Kidney (tissue), 13 donors: ENCODE measurements at regions not wholly inside any gene's neighbourhood (a gene's known extent, or its start where the extent isn't known, plus 50 kb on each side); places are given as distances from the start of the nearest gene placed in this dataset.

Experiments
- DNase-seq, 5 donors: peaks; one replicate each; pipeline ENCODE4 v3.0.0-alpha.2; 2013 to 2020
- FAIRE-seq: peaks from 2 replicates; lab custom pipeline; 2012; peaks lifted over from hg19 to GRCh38; lab: Jason Lieb, UNC
- H3K27ac ChIP-seq, 2 donors: one replicate each; pipeline ENCODE4 v1.7.0; 2013; ENCODE audit warnings: low read depth in 2 of 2, low read length in 2 of 2, inconsistent platforms in 1 of 2
- H3K27me3 ChIP-seq: one replicate; pipeline ENCODE4 v1.7.1; 2013; ENCODE audit warnings: low read length, inconsistent platforms; ENCODE audit not compliant: control insufficient read depth, insufficient read depth
- H3K36me3 ChIP-seq, 3 donors: one replicate each; pipeline versions ENCODE4 v1.7.0 to v1.7.1; 2013; ENCODE audit warnings: low read length in 3 of 3, control low read depth in 1 of 3, inconsistent platforms in 1 of 3; ENCODE audit not compliant: insufficient read depth in 3 of 3, control insufficient read depth in 2 of 3
- H3K4me1 ChIP-seq, 3 donors: one replicate each; pipeline versions ENCODE4 v1.7.0 to v1.7.1; 2013; ENCODE audit warnings: low read length in 3 of 3, inconsistent platforms in 1 of 3, low read depth in 1 of 3; ENCODE audit not compliant: control insufficient read depth in 2 of 3, insufficient read depth in 2 of 3
- H3K4me3 ChIP-seq, 3 donors: one replicate each; pipeline versions ENCODE4 v1.7.0 to v1.8.1; 2013; ENCODE audit warnings: low read length in 3 of 3, control low read depth in 1 of 3, inconsistent platforms in 1 of 3
- H3K9ac ChIP-seq, 3 donors: one replicate each; pipeline versions ENCODE4 v1.7.0 to v1.7.1; 2013; ENCODE audit warnings: low read length in 3 of 3, control low read depth in 1 of 3, inconsistent platforms in 1 of 3
- H3K9me3 ChIP-seq, 3 donors: one replicate each; pipeline versions ENCODE4 v1.7.0 to v1.7.1; 2013; ENCODE audit warnings: low read length in 3 of 3, control low read depth in 1 of 3, inconsistent platforms in 1 of 3; ENCODE audit not compliant: control insufficient read depth in 2 of 3, insufficient read depth in 1 of 3
- CTCF ChIP-seq: IDR thresholded peaks from 3 replicates; pipeline ENCODE4 v1.5.1; 2012; ENCODE audit warnings: mild to moderate bottlenecking, moderate library complexity, borderline replicate concordance; ENCODE audit not compliant: insufficient read depth; ENCODE audit errors: extremely low read depth
- intact Hi-C: fragments of 100-400 bp; cut with DNase I; formaldehyde crosslinking; loops from one replicate; pipeline ENCODE4 v1.11.1; 2022
- donor health status: control.
- donor health status: control.
- donor health status: control.
- donor health status: control.
- donor health status: control.
- donor health status: DM: yes; HTN: yes; CAD: no.
- donor health status: Normal renal cell carcinoma (clear cell type).

GRCh38 chr13:109387471-109387870 lies 398.9 kb downstream of the IRS2 start:
- Histone ChIP-seq H3K27ac (no peak overlapping the region), H3K4me3 (no peak overlapping the region), H3K9me3 (no peaks in the 10 kb centered on the region), H3K4me1 (no peaks in the 10 kb centered on the region), H3K36me3 (no peaks in the 10 kb centered on the region), H3K27me3 (no peaks in the 10 kb centered on the region), H3K9ac (no peak overlapping the region)
- no peak for DNase-seq
- intact Hi-C loops: no loop called here
- no peak for FAIRE-seq
- no peak for TF ChIP-seq CTCF

- Histone ChIP-seq H3K4me3 (no peak overlapping the region), H3K9ac (no peak overlapping the region), H3K36me3 (no peaks in the 10 kb centered on the region), H3K9me3 (no peaks in the 10 kb centered on the region), H3K4me1 (no peaks in the 10 kb centered on the region), H3K27ac (no peak overlapping the region), H3K27me3 (no peaks in the 10 kb centered on the region)
- intact Hi-C loops: no loop called here
- DNase-seq (no peak), FAIRE-seq (no peak)
- no peak for TF ChIP-seq CTCF
Measured at GRCh38 chr13:109385242-109385560, 401.2 kb downstream of the IRS2 start.

GRCh38 chr13:109384491-109385241 lies 401.7 kb downstream of the IRS2 start:
- TF ChIP-seq CTCF: no peak
- DNase-seq (no peak), FAIRE-seq (no peak)
- intact Hi-C loops: no loop called here
- no peak overlapping the region for H3K9ac ChIP-seq
- no peaks in the 10 kb centered on the region for H3K9me3 ChIP-seq
- H3K36me3 ChIP-seq: no peaks in the 10 kb centered on the region
- no peaks in the 10 kb centered on the region for H3K4me1 ChIP-seq
- no peak overlapping the region for H3K27ac ChIP-seq
- no peaks in the 10 kb centered on the region for H3K27me3 ChIP-seq
- H3K4me3 ChIP-seq: no peak overlapping the region

- TF ChIP-seq CTCF: no peak
- H3K36me3 ChIP-seq: no peaks in the 10 kb centered on the region
- H3K4me3 ChIP-seq: no peak overlapping the region
- H3K27ac ChIP-seq: no peak overlapping the region
- intact Hi-C loops: no loop called here
- H3K9ac ChIP-seq: no peak overlapping the region
- no peaks in the 10 kb centered on the region for H3K9me3 ChIP-seq
- DNase-seq (no peak), FAIRE-seq (no peak)
- no peaks in the 10 kb centered on the region for H3K4me1 ChIP-seq
- H3K27me3 ChIP-seq: no peaks in the 10 kb centered on the region
Measured at GRCh38 chr13:109383683-109384082, 402.7 kb downstream of the IRS2 start.
